ENCODE measurements at regions not wholly inside any gene's neighbourhood (a gene's known extent, or its start where the extent isn't known, plus 50 kb on each side); places are given as distances from the start of the nearest gene placed in this dataset.

- no peak for DNase-seq (ENCODE audit: low read depth in 2 of 2)
Measured at GRCh38 chr15:23514484-23514883, 51.0 kb upstream of the MKRN3 start.

GRCh38 chr15:23506762-23507161 lies 58.7 kb upstream of the MKRN3 start:
- no peak for DNase-seq (ENCODE audit: low read depth in 2 of 2)

GRCh38 chr15:23503980-23504379 lies 56.9 kb upstream of the GOLGA6L2 start:
- DNase-seq (ENCODE audit: low read depth in 2 of 2), result no peak

GRCh38 chr15:23503576-23503975 lies 56.5 kb upstream of the GOLGA6L2 start:
- no peak for DNase-seq (ENCODE audit: low read depth in 2 of 2)

- peak in 1 of 2 donors; percentile 6 for DNase-seq (ENCODE audit: low read depth in 2 of 2)
Measured at GRCh38 chr15:23497710-23498111, 50.7 kb upstream of the GOLGA6L2 start.

Data from dermis microvascular lymphatic vessel endothelial cell (primary cell).